NCI-H526 (cell line): ENCODE measurements at regions not wholly inside any gene's neighbourhood (a gene's known extent, or its start where the extent isn't known, plus 50 kb on each side); places are given as distances from the start of the nearest gene placed in this dataset.
"Not testable (repeated sequence)": the region's sequence is repeated elsewhere in the genome, so short reads cannot be mapped to it uniquely, and the experiment has no call there.

ENCODE experiments used
- DNase-seq, 2 experiments: peaks; one replicate each; lab custom pipeline; 2025; lab: John Stamatoyannopoulos, UW

- no peak for DNase-seq
Observed at GRCh38 chr1:29591601-29592260, 355.4 kb downstream of the PTPRU start.

- no peak for DNase-seq
Observed at GRCh38 chr1:29590583-29591565, 354.6 kb downstream of the PTPRU start.

DNA sequence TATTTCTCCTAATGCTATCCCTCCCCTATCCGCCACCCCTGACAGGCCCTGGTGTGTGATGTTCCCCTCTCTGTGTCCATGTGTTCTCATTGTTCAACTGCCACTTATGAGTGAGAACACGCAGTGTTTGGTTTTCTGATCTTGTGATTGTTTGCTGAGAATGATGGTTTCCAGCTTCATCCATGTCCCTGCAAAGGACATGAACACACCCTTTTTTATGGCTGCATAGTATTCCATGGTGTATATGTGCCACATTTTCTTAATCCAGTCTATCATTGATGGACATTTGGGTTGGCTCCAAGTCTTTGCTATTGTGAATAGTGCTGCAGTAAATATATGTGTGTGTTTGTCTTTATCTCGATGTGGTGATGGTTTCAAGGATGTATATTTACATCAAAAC, 353.4 kb downstream of the PTPRU start:
- not testable (repeated sequence) for DNase-seq

DNA sequence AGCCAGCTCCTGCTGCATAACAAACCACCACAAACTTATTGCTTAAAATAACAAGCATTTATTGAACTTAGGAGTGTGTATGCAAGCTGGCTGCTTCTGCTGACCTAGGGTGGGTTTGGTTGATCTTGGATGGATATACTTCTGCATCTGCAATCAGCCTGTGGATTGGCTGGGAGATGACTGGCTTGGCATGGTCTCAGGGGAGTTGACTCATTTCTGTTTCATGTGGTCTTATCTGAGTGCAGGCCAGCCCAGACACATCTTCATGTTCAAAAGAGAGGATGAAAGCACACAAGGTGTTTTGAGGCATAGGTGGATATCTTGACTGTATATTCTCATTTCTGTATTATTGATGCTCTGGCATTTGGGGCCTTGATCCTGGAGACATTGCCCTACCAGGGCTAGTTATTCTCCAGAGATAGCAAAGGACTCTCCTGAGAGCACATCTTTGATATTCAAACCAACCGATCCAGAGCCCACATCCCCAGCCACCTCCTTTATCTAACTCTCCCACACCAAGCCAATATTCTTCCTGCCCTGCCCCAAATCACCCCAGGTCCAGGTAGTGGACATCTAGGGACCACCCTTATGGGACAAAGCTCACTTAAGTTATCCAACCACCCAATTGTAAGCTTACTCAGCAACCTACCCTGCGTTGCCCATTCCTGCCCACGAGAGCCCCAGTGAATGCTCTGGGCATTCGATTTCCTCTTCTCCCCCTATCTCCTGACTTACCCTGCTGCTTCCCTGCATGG, 350.8 kb downstream of the PTPRU start:
- DNase-seq = no peak

- DNase-seq = no peak
Observed at GRCh38 chr1:29586215-29586614, 349.9 kb downstream of the PTPRU start.

DNA sequence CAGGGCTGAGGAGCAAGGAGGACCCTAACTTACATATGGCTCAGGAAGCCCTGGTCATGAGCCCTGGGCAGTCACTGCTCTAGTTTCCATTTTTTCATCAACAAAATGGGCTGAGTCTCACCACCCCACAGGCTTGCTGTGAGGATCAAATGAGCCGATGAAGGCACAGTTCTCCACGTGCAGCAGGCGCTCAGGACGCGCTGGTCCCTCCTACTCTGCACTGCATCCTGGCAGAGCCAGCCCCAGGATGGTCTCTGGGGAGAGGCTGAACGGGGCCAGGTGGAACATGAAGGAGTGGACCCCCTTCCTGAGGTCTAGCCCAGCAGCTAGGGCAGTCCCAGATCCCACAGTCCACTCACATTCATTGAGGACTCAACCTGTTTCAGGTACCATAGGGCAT, 349.3 kb downstream of the PTPRU start:
- DNase-seq = no peak

- DNase-seq = no peak
Observed at GRCh38 chr1:29585201-29585600, 348.9 kb downstream of the PTPRU start.

GRCh38 chr1:29584776-29585175, 348.5 kb downstream of the PTPRU start:
- no peak for DNase-seq

DNA sequence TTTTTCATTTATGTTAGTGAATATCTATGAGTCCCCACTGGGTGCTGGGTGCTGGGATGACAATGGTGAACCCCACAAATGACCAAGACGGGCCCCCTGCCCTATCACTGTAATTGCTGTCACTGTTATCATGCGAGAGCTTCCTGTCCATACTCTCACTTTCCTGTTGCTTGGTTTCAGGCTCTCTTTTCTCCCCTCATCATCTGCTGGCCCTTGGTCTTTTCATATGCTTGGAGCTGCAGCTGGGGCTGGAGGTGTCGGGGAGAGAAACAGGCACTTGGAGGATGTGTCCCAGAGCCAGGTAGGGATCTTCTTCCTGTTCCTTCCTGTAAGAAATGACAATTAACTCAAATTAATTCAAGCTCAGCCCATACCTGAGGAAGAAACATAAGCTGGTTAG, 348.0 kb downstream of the PTPRU start:
- DNase-seq = no peak

GRCh38 chr1:29583727-29584126, 347.4 kb downstream of the PTPRU start:
- no peak for DNase-seq

DNA sequence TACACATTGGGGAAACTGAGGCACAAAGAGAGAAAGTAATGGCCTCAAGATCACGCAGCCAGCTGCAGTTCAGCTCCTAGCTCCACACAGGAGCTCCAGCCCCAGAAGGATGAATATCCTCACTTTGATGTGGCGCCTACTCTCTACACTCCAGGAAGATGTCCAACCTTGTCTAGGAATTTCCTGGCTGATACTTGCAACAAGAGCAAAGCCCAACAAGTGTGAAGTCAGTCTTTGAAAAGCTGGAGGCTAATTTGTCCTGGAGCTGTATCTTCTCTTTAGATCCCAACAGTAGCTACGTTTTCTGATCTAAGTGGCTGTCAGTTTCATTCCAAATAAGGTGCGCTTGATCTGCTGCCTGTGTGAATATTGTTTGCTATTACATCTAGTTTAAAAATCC, 344.9 kb downstream of the PTPRU start:
- DNase-seq = no peak

GRCh38 chr1:29579821-29580425, 343.6 kb downstream of the PTPRU start:
- no peak for DNase-seq

DNA sequence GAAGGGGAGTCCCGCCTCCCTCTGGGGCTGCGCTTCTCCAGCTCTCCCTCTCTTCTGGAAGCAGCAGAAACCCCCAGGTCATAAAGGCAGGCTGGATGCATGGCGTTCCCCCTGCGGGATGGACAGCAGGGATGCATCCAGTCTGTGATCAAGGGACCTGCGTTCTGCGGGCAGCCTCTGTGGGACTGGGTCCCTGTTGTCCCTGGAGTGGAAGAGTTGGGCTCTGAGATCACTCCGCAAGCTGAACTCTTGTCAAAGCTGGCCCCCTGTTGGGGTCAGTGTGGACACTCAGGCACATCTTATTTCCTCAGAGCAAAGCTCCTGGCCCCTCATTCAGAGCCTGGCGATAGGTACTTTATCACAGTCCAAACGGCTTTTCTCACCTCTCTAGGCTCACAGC, 341.2 kb downstream of the PTPRU start:
- DNase-seq = no peak

GRCh38 chr1:29576510-29576909, 340.2 kb downstream of the PTPRU start:
- DNase-seq = peak in 1 of 2 experiments; percentile 16

DNA sequence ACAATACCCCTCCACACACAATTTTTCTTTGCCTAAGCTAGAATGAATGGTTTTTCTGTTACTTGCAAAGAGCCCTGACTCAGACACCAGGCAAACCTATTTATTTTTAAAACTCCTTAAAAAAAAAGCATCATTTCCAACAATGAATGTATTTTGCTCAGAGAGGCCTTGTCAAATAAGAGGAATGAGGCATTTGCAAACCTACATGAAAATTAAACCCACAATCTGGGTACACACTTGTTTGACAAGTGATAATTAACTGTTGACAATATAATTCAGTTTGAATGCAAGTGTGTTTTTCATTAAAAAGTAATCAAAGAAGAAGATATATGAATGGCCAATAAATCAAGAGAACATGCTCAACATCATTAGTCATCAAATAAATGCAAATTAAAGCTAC, 339.5 kb downstream of the PTPRU start:
- DNase-seq = no peak

GRCh38 chr1:29575277-29575676, 339.0 kb downstream of the PTPRU start:
- no peak for DNase-seq

DNA sequence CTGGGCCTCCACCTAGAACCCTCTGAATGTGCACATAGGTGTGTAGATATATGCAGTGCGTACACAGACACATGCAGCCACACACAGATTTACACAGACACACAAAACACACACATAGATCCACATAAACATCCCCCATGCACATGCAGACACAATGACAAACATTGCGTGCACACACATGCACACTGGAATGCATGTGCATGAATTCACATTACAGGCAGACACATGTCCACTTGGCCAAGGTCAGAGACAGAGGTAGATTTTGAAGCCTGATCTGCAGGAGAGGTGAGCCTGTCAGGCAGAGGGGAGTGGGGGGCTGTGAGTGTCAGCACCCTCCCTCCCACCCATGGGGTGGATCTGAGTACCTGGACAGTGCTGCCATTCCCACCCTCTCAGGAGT, 338.5 kb downstream of the PTPRU start:
- DNase-seq = no peak

GRCh38 chr1:29569971-29570634, 333.8 kb downstream of the PTPRU start:
- DNase-seq = no peak

DNA sequence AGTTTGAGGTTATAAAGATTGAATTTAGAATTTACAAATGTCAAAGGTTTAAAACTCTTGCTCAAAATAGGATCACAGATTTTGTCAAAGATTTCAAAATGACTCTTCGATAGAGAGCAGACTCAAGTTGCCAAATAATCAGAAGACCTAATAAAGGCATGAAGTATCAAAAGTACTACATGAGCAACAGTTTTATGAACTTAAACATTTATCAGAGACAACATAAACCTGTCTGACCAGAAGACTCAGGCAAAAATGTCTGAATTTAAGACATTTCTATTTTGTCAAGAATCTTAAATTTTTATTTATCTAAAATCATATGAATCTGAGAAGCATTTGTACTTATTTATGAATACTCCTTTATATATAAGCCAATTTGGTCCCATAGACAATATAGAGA, 330.9 kb downstream of the PTPRU start:
- DNase-seq = no peak

GRCh38 chr1:29565490-29565889, 329.2 kb downstream of the PTPRU start:
- no peak for DNase-seq

- no peak for DNase-seq
Observed at GRCh38 chr1:29563571-29563970, 327.2 kb downstream of the PTPRU start.

DNA sequence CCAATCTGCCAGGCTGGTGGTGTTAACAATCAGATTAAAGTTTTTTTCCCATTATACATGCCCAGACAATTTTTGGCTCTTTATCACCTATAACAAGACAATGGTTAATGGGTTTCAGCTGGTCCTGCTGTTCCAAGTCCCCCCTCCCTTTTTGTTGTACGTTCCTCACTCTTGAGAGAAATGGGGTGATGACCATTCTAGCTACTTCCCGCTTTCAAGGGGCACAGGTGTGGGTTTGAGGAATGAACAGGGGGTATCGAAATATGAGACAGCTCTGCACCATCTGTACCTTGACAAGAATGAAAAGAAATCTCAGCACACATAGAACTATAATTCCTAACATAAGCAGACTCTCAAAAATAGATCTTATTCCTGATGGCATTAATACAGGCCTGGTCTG, 326.8 kb downstream of the PTPRU start:
- DNase-seq = no peak
